HG03460 (cell line): ENCODE measurements at regions not wholly inside any gene's neighbourhood (a gene's known extent, or its start where the extent isn't known, plus 50 kb on each side); places are given as distances from the start of the nearest gene placed in this dataset.

ENCODE experiments used
- ATAC-seq: cut with Tn5 transposase; IDR thresholded peaks from one replicate; pipeline ENCODE4 v1.9.1; 2021; ENCODE audit not compliant: unreplicated experiment

DNA sequence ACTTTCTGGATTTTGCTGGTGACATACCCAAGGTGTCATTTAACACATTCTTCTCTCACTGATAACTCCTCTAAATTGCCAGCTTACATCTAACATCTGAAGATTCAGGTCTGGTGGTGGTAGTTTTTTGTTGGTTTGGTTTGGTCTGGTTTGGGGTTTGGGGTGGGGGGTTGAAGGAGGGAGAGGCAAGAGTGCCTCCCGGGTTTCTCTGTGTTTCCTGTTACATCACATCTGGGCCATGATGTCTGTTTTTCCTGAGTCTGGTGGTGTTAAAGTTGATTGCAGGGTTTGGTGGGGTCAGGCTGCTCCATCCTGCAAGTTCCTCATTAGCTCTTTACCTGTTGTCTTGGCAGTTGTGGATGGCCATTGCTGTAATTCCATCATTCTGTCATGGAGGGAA is 155.8 kb upstream of the UBL3 start:
- no peak for ATAC-seq

DNA sequence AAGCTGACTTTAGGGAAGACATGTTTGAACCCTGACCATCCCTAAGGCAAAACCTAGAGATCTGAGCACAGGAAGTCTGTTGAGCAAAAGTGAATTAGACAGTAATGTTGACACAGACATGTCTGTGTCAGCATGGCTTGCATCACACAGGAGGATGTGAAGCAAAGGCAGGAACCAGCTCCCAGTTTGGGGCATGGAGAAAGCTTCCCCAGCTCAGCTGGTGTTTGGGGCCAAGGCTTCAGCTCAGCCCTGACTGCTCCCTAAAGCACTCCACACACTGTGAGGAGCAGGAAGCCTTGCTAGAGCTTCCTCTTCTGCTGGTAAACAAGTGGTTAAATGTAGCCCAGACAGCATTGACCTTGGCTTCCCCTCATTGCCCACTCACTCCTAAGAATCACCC is 153.8 kb upstream of the UBL3 start:
- no peak for ATAC-seq

DNA sequence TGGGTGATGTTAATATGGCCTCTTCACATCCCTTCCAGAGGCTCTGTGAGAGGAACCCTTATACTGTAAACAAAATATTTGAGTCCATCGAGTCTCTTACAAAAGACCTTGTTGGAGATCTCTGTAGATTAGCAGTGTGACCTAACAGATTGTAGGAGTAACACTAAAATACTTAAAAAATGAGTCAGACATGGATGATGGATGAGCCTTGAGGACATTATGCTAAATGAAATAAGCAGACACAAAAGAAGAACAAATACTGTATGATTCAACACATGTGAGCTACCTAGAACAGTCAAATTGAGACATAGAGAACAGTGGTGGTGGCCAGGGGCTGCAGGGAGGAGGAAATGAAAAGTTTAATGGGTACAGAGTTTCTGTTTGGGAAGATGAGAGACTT is 152.2 kb upstream of the UBL3 start:
- no peak for ATAC-seq

DNA sequence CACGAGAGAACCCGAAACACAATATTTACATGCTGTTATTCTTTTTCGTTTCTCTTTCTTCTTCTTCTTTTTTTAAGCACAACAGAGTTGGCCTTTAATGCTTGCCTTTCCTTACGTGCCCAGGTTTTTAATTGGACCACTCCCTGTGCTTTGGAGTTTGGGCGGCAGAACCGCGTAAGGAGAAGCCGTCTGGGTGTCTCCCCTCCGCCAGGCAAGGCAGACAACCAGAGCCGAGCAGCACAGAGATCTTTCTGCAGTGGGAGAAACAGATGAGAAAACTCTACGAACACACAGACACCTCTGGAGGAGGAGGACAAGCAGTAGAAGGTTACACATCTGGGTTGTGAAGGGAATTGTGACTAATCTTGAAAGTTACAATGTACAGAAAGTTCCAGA is 150.0 kb upstream of the UBL3 start:
- no peak for ATAC-seq

DNA sequence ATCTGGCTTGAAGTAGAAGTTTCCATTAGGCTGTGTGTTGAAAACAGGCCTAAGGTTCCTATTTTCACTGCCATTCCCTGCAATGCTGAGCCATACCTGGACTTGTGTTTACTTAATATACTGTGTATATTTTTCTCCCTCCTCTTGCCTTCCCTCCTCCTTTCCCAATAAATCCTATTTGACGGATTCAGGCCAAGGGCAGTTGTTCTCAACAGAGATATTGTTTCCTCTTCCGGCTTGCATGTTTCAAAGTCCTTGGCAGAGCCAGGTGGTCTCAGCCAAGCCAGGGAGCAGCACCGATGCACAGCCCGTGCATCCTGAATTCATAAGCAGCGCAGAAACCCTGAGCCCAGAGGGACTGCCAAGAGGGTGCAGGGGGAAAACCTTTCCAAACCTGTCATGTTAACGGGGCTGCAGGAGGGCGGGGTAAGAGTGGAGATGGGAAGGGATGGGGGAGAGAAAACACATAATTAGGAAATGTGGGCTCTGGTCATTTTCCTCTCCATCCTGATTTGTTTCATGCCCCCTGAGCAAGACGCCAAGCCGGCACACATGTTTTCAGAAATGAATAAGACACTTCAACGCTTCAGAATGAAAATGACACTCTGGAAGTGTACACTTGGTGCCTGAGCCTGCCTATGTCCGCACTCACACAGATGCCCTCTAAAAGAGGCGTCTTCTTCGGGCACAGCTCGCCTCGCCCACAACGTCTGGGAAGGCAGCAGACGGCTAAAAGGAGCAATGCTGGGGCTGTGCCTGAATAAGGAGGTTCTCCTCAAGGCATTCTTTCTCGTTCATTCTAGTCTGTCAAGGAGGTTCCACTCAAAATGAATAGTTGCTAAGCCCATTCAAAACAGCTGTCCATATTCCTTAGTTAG is 149.3 kb upstream of the UBL3 start:
- ATAC-seq, result no peak

DNA sequence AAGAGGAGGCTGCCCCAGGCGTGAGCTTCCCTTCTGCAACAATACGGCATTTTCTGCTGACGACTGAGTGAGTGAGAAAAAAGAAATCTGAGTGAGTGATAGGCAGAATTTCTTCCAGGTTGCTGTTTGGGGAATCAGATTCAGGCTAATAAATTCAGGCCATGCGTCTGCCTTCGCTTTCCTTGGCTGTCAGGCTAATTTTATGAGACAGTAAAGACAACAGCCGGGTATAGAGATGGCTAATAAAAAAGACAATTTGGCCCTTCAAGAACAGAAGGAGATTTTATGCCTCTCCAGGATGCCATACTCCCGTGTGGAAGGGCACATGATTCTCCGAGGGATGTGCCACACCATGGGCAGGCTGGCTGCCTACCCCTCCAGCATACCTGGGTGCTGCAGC is 145.9 kb upstream of the UBL3 start:
- ATAC-seq, result no peak

DNA sequence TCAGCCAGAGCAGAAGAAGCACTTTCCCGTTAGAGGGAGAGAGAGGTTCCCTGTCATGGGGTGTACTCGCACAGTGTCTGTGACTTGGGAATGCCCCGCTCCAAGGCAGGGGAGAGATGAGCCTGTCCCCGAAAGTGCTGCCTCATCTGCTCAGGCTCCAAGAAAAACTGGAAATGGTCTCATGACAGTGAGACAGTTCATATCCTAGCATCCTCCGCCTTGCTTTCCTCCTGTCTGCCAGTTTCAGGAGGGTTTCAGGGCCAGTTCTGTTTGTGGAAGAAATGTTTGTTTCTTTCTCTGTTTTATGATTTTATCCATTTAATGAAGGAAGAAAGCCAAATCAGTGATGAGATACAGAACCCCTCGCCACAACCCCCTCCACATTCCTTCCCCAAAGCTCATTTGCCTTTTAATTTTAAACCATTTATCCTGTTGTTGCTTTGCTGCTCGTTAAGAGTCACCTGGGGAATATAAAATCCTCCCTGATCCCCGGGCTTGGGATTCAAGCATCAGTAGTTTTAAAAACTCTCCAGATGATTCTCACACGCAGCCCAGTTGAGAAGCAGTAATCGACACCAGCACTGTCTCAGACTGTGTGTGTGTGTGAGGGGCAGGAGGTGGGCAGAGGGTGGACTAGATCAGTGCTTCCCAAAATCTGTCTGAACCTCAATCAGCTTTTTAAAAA is 144.6 kb upstream of the UBL3 start:
- no peak for ATAC-seq

DNA sequence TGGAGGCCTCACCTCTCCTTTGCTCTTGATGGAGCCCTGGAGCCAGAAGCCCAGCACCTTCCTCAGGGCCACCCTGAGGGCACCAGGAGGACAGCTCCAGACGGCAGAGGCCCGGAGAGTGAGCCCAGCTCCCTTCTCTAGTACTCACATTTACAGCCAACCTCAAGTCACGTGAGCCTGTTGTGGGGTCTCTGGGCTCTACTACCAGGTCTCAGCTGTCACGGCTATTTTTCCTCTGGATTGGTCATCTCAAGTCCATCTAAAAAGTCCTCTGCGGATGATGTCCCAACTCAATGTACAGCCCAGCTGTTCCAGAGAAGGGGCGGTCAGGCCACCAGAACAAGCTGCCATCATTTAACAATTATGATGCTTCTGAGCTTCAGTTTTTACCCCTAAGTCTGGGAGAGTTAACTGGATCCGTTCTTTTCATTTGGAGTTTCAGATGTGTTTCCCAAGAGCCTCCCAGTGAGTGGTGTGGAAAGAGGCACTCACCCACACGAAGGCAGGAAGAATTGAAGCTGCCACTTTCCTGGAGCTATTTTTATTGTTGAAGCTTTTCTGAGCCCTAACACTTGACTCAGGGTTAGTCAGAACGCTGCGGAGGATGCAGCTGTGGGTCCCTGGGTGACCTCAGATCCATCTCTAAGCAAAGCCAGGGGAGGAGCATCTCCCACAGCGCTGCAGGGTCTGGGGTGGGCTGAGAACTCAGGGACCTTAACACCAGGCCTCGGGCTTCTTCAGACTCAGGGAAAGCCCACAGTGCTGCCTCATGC is 143.5 kb upstream of the UBL3 start:
- ATAC-seq, result no peak

DNA sequence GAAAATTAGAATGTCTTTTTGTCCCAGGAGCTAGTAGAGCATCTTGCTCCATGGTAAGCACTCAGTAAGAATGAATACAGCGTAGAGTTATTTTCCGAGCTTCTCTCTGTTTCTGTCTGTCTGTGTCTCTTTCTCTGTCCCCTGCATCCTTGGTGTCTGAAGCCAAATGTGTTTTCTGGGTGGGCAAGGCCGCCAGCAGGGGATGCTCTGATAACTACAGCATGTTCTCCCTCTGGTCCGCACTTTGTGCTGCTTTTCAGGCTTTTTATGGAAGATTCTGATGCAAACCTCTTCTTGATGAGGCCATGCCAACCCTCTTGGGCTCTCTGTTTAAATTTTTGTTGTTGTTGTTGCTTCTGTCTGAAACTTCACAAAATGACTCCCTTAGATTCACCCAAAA is 142.8 kb upstream of the UBL3 start:
- ATAC-seq, result no peak

DNA sequence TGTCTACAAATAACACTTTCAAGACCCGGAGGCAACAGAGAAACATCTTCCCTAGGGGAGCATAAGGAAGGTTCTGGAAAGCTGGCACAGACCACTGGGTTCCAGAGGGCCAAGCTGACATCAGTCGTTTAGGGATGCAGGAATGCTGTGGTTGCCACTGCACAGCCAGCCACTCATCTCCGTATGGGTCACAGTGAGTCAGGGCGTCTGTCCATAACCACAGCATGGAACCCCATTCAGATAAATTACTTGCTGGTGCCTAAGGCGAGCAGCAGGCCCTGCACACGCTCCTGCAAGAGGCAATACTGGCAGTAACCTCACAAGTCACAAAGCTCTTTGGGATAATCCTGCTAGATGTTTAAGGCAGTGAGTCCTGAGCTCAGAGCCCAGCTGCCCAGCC is 140.9 kb upstream of the UBL3 start:
- ATAC-seq, result no peak

DNA sequence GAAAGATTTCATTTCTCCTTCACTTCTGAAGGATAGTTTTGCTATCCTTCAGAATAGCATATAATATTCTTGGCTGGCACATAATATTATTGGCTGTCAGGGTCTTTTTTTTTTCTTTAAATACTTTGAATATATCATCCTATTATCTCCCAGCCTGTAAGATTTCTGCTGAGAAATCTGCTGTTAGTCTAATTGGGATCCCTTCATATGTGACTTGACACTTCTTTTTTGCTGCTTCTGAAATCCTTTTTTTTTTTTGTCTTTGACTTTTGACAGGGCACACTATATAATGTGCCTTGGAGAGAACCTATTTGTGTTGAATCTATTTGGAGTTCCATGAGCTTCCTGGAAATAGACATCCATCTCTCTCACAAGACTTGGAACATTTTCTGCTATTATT is 136.9 kb upstream of the UBL3 start:
- no peak for ATAC-seq

DNA sequence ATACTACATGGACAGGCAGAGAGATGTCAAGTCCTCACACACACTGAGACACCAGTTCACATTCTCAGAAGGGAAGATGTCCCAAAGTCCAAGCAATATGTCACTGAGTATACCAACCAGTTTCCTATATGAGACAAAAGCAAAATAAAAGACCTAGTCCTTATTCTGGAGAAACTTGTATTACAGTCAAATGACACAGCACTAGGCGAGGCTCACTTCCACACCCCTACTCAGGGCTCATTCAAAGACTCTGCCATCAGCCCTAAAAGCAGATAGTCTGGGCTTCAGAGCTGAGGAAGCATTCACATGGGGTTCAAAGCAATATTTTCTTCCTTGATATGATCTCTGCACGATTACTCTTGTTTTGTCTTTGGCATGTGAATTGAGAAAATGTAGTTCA is 129.9 kb upstream of the UBL3 start:
- ATAC-seq, result no peak

DNA sequence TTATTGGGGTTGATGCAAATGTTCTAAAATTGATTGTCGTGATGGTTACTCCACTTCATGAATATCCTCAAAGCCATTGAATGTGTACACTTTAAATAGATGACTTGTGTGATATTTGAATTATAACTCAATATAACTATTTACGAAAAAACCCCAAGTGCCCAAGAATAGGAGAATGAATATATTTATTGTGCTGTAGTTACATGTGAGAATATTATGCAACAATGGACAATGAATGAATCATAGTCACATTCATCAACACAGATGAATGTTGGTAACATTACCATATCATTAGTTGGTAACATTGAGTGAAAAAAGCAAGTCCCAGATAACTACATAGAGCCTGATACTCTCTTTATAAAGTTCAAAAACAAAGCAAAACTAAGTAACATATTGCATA is 127.8 kb upstream of the UBL3 start:
- ATAC-seq, result no peak

DNA sequence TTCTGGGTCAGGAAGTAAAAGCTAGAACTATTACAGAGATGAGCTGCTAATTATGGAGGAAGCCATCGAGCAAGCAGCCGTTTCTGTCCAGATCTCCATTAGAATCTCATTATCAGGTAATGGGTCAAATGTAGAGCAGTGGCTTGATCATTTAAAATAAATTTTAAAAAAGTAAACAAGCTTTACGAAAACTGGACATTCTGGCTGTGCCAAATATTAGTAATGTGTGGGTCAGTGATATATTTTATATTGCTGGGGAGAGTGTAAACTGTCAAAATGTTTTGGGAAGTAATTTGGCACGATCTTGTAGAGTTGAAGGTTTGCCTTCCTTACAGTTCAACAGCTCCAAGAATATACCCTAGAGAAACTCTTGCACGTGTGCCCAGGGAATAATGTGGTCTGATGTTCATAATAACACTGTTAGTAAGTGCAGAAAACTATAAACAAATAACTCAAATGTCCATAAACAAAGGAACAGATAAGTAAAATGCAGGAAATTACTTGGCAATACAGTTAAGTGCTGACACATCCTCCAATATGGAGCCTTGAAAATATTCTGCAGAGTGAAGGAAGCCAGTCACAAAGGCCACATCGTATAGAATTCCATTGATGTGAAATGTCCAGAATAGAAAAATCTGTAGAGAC is 127.2 kb upstream of the UBL3 start:
- no peak for ATAC-seq

DNA sequence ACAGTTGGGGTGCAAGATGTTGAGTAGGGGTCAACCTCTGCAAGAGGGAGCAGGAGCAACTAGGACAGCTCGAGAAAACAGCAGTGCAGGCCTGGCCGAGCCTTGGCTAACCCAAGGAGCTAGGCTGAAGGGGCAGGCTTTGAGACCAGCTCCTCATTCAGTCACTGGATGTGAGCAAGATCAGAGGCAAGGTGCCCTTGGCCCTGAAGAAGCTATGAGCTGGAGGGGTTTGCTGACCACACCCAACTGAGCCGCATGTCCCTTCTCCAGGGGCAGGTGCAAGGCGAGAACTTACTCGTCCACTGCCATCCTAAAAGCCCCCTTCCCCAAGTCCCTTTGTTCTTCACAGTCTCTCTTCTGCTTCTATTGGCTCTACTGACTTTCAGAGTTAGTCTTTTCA is 126.1 kb upstream of the UBL3 start:
- no peak for ATAC-seq

DNA sequence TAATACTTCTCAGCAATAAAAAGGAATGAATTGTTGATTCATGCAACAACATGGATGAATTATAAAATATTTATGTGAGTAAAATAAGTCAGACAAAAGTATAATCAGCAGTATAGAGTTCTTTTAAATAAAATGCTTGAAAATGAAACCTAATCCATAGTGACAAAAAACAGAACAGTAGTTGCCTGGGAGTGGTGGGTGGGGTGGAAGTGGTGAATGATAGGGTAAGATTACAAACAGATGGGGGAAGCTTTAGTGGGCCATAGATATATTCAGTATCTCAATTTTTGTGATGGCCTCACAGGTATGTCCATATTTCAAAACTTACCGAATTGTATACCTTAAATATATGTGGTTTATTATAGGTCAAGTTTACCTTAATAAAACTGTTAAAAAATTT is 124.9 kb upstream of the UBL3 start:
- no peak for ATAC-seq

DNA sequence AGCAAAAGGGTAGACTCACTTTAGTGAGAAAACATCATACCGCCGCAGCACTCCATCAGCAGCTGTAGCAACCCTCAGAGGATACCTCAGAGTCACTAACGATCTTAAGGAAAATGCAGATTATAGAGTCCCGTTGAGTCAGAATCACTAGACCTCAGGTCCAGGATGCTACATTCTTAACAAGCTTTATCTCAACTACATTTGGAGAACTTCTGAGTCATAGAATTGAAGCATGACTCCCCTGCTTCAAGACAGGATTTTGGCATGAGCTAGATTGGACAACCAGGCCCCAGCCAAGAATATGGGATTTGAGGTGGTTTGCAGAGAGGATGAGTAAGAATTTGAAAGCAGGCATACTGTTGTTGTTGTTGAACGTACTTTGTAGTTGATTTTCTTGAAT is 118.9 kb upstream of the UBL3 start:
- ATAC-seq, result no peak

DNA sequence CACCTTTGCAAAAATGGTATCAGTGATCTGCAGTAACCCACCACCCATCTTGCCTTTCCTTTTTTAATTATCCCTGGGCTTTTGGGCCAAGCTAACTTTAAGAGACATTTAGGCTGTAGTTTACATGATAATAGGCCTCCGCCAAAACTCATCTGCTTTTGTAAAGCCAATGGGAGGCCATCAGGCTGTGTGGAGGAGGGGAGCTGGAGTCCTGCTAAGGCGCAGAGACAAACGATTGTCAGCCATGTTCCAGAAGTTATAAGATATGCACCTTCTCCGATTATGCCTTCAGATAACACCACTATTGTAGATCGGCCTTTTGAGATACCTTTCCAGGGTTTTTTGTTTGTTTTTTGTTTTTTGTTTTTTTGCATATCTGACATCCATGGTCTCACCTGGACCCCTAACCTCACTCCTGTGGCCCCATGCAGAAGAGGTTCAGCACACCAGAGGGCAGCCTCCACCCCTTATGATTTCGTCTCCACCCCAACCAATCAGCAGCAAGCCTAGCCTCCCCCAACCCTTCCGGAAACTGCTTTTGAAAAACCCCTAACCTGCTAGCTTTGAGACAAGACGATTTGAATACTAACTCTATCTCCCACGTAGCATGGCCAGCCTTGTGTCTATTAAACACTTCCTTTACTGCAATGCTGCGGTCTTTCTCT is 113.9 kb upstream of the UBL3 start:
- ATAC-seq, result no peak

DNA sequence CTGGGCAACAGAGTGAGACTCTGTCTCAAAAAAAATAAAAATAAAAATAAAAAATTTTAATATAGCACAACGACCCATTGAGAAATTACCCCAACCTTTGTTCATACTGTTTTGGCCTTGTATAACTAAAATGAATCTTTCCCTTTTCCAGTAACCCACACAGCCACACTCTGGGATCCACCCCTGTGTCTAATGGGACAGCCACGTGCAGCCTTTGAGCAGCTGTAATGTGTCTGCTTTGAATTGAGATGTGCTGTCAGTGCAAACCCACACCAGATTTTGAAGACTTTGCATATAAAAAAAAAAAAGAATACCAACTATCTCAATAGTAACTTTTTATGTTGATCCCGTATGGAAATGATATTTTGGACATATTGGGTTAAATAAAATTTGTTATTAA is 112.7 kb upstream of the UBL3 start:
- ATAC-seq, result no peak

DNA sequence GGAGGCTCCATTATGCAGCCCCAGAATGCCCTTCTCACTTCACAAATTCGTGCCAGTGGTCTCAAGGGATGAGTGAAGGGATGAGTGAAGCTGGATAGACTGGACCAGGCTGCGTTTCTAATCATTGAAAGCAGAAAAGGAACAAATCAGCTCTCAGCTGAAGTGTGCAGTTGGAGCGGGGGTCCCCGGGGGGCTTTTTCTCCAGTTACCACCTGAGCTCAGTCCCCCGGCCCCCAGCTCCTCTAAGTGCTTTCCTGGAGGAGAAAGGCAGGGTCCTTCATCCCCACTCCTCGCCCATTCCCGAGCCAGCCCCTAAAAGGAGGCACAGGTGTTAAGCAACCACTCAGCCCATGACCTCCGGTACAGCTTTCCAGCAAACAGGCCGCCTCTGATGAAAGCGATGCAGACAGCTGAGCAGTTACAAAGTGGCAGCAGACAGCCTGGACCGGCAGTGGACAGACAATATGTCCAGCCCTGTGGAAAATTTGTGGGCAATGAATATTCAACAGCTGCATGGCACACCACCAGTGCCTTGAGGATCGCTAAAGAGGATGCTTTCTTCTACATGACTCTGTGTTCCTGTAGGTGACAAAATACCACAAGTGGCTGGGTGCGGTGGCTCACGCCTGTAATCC is 110.7 kb upstream of the UBL3 start:
- no peak for ATAC-seq
